ENCODE measurements at regions not wholly inside any gene's neighbourhood (a gene's known extent, or its start where the extent isn't known, plus 50 kb on each side); places are given as distances from the start of the nearest gene placed in this dataset.
"Not testable (repeated sequence)": the region's sequence is repeated elsewhere in the genome, so short reads cannot be mapped to it uniquely, and the experiment has no call there.

- no peak for DNase-seq (ENCODE audit: low read depth in 2 of 2)
Measured at GRCh38 chr2:105502625-105503334, 103.9 kb upstream of the FHL2 start.

DNA sequence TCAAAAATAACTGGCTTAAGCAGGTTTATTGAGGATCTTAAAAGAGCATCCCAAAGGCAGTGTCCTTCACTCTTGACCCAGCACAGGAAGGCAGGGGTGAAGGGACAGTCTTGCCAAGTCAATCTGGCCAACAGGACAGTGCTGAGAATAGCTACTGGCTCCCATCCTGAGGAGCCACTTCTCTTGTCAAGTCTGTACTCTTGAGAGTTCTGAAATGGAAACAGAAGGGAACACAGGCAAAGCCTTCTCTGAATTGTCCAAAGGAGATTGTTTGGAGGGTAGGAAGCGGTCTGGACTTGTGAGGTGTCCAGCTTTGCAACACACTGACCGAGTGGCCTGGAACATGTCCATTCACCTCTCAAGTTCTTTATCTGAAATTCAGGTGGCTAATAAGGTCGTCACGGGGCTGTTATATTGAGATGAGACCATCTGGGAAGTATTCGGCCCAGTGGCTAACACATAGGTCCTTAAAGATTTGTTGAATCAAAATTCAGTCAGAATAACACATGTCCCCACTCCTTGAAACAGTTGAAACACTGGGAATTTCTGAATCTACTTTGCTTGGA, 99.5 kb upstream of the FHL2 start:
- DNase-seq (ENCODE audit: low read depth in 2 of 2): no peak

DNA sequence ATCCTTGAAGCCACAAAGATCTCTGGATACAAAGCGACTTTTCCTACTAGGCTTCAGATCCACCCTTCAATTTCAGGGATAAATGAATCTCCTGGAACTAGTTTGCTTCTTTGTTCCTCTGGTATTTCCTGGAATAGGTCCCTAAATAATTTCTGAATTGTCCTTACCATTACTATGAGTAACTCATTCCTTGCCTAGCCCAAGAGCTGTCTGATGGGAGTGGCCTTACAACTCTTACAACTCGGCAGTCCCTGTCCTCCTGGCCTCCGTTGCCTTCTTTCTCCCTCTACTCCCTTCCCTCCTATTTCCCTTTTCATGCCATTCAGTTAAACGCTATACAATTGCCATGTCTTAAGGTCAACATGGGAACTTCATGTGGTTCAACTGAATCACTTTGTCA, 98.2 kb upstream of the FHL2 start:
- no peak for DNase-seq (ENCODE audit: low read depth in 2 of 2)

DNA sequence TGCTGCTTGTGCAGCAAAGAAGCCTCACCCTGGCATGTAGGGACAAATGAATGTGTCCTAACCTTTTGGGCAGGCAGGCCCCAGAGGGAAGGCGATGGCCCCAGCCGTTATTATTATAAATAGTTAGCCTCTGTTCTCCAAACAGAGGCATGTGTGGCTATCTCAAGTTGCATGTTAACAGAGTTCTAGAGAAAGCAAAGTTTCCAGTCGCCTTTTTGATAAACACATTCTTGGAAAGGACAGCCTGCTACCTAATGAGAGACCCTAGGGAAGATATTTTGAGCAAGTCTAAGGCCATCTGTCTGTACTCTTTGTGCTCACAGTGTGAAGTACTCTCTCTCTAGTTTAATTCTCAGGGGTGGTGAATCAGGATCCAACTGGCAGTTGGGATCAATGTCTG, 97.4 kb upstream of the FHL2 start:
- DNase-seq (ENCODE audit: low read depth in 2 of 2): no peak

GRCh38 chr2:105494683-105495425, 96.0 kb upstream of the FHL2 start:
- no peak for DNase-seq (ENCODE audit: low read depth in 2 of 2)

GRCh38 chr2:105490956-105491355, 92.1 kb upstream of the FHL2 start:
- DNase-seq (ENCODE audit: low read depth in 2 of 2): no peak

DNA sequence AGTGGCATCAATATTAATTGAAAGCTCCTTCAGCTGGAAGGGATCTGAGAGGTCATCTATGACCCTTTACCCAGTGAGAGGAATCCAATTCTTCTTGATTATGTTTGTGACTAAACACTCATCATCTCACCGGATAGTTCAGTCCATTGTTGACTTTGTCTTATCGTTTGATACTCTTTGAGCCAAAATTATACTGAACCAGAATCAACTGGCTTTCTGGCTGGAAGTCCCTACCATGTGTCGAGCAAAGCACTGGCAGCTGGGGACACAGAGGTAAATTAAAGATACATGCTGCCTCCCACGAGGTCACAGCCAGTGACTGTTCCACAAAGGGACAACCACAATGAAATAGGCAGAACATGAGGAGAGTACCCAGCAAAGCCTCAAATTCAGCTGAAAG, 91.4 kb upstream of the FHL2 start:
- no peak for DNase-seq (ENCODE audit: low read depth in 2 of 2)

DNA sequence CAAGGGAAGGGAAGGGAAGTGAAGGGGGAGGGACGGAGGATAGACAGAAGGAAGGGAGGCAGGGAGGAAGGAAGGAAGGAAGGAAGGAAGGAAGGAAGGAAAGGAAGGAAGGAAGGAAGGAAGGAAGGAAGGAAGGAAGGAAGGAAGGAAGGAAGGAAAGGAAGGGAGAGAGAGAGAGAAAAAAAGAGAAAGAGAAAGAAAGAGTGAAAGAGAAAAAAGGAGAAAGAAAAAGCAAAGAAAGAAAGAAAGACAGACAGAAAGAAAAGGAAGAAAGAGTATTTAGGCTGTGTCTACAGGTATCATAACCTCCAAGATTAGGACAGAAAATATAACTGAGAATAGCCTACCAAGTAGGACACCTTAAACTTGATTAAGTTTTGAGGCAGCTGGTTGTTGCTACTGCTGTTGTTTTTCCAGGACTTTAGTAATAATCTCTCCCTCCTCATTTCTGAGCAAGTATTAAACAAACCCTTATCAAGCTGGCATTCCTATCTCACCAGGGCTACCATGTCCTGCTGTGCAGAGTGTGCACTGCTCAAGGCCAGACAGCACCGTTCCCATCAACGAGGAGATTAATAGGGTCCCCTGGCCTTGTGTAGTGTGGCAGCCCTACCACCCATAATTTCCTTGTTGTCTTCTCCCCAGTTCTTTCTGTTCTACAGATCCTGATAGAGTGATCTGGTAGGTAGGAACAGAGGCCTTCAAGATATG, 90.5 kb upstream of the FHL2 start:
- no peak for DNase-seq (ENCODE audit: low read depth in 2 of 2)

DNA sequence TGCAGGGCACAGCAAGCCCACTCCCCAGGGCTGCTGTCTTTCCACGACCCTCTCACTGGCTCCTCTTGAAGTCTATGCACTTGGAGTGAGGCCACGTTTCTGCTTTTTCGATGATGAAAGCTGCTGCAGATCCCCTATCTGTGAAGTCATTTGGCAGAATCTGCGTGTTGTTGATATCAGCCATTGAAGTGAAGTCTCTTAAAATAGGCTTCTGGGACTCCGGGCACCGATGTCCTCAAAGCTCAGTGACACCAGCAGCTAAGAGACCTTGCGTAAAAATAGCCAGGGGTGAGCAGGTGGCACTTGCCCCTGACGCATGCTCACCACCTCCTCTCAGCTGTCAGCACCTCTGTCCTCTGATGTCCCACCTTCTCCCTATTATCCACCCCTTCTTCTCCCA, 89.4 kb upstream of the FHL2 start:
- DNase-seq (ENCODE audit: low read depth in 2 of 2): no peak

DNA sequence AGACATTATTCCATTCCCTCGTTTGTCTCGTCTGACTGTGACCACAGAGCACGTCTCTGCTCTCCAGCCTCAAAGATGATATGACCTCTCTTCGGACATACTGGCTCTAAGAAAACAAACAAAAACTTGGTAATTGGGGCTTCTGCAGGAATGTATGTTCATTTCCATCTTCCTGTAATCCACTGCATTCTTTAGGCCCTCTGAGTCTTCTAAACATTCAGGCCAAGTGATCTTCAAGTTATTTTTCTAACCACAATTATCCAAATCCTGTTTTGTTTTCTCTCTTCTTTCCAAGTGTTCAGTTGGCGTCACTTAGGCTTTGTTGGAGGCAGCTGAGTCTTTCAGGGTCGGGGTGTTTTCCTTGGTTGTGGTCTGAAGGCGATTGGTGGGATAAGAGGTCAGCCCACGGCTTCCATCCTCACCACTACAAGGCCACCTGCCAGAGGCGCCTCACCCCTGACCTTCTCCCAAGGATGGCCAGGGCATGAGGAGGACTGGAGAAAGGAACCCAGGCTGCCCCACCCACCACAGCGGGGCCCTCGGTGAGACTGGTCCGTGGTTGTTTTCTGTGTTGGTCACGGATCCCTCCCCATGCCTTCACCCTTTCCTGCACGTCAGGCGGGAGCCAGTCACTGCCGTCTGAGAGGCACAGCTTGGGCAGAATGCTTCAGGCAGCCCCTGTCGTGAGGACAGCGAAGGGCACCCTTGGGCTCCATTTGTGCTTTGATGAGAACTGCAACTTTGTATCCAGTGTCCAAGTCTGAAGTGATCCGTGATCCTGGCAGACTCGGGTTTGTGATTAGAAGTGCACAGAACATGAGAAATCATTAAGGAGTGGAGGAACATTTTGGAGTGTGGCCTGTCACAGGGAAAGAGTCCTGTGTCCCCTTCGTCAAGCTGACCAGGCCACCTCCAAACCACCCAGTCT, 88.6 kb upstream of the FHL2 start:
- no peak for DNase-seq (ENCODE audit: low read depth in 2 of 2)

DNA sequence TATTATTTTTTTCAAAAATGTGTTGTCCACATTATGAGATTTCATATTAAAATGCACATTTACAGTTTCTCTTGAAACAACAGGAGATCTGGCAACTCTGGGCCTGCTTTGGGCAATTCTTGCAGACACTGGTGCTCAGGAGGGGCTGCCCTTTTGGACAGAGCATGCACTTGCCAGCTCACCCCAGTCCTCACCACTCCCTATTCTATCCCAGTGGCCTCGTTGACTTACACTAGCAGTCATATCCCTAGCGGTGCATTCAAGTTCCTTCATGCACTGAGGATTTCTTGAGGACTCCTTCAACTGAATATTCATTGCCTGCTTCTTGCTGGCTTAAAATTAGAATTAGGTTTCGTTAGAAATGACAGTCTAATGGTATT, 87.9 kb upstream of the FHL2 start:
- DNase-seq (ENCODE audit: low read depth in 2 of 2): no peak

DNA sequence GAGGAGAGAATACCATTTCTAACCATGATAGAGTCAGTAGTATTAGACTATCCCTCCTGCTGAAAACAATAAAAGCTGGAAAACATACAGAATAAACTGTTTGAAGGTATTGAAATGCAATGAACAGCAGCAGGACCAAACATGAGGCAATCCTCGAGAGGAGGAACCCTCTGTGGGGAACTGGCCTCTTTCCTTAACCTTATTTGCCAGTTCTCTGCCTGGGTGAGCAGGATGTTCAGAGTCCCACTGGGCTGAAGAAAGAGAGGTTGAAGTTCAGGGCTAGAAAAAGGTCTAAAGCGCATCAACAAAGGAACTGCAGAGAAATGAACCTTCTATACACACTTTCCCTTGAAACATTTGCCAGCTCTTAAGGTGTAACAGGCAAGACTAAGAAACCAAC, 79.8 kb upstream of the FHL2 start:
- no peak for DNase-seq (ENCODE audit: low read depth in 2 of 2)

DNA sequence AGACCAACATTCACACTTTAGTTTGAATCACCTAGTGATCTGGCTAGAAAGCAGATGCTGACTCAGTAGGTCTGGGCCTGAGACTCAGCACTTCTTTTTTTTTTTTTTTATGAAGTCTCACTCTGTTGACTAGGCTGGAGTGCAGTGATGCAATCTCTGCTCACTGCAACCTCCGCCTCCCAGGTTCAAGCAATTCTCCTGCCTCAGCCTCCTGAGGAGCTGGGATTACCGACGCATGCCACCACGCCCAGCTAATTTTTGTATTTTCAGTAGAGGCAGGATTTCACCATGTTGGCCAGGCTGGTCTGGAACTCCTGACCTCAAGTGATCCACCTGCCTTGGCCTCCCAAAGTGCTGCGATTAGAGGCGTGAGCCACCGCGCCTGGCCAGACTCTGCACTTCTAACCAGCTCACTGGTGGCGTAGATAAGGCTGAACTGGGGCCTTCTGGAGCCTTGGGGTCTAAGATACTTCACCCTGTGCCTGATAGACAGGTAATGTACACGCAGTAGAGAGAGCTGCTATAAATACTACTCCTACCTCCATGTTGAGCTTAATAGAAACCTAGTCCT, 78.3 kb upstream of the FHL2 start:
- DNase-seq (ENCODE audit: low read depth in 2 of 2): not testable (repeated sequence)

DNA sequence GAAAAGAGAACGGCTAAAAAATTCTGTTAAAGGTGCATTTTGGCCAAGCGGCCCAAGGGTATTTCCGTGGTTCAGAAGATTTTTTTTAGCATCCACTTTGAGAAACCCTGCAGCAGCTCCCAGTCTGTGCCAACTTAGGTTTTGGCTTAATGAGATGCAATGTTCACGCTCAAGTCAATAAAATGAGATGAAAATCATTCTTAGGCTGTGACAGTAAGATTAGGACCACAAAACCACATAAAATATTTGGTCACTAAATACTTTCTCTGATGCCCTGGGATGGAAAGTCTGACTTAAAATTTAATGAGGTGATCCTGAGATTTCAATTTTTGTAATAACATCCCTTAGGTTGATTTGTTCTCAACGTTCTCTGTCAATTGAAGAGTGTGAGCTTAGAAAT, 74.2 kb upstream of the FHL2 start:
- DNase-seq (ENCODE audit: low read depth in 2 of 2): no peak

- DNase-seq (ENCODE audit: low read depth in 2 of 2): no peak
Measured at GRCh38 chr2:105470979-105471378, 72.1 kb upstream of the FHL2 start.

GRCh38 chr2:105469781-105470180, 70.9 kb upstream of the FHL2 start:
- no peak for DNase-seq (ENCODE audit: low read depth in 2 of 2)

GRCh38 chr2:105468582-105469042, 69.8 kb upstream of the FHL2 start:
- no peak for DNase-seq (ENCODE audit: low read depth in 2 of 2)

DNA sequence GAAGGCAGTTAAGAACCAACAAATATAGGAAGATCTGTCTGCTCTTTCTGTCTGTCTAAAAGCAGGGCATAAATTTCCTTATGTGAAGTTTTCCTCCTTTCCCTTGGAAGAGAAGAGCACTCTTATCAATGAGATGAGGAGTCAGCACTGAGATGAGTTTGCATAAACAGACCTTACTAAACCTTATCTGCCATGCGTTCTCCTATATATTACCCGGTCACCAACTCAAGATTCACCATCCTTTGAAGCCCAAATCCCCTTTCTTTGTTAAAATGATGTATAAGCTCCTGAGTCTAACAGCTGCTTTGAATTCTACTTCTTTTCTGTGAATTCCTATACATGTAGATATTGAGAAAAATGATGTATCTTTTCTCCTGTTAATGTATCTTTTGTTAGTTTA, 65.5 kb upstream of the FHL2 start:
- DNase-seq (ENCODE audit: low read depth in 2 of 2): no peak

GRCh38 chr2:105460048-105460732, 61.3 kb upstream of the FHL2 start:
- DNase-seq (ENCODE audit: low read depth in 2 of 2): no peak

- DNase-seq (ENCODE audit: low read depth in 2 of 2): no peak
Measured at GRCh38 chr2:105458076-105458475, 59.2 kb upstream of the FHL2 start.

Measured in stimulated activated CD8-positive, alpha-beta memory T cell treated with anti-CD3 and anti-CD28 coated beads, Interleukin-7, amount 100 ng/mL, for 4 hours (primary cell).